ENCODE measurements at regions not wholly inside any gene's neighbourhood (a gene's known extent, or its start where the extent isn't known, plus 50 kb on each side); places are given as distances from the start of the nearest gene placed in this dataset.
"Not testable (repeated sequence)": the region's sequence is repeated elsewhere in the genome, so short reads cannot be mapped to it uniquely, and the experiment has no call there.

DNA sequence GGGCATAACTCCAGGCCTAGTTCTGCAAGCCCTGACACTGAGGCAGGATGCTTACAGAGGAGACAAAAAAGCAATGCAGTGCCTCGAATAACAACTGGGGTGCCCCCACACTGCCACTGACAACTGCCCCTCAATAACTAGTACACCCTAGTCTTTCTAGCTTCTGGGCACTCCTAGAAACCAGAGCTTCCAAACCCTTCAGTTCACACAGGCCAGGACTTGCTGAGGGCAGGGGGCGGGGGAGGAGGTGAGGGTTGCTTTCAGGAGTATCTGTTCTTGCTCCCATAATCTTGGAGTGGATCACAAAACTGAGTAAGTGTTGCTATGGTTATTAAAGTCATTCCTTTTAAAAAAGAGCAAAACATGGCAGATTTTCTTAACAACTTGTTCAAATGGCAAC lies 333.1 kb downstream of the BCL2L11 start:
- not testable (repeated sequence) for DNase-seq

DNA sequence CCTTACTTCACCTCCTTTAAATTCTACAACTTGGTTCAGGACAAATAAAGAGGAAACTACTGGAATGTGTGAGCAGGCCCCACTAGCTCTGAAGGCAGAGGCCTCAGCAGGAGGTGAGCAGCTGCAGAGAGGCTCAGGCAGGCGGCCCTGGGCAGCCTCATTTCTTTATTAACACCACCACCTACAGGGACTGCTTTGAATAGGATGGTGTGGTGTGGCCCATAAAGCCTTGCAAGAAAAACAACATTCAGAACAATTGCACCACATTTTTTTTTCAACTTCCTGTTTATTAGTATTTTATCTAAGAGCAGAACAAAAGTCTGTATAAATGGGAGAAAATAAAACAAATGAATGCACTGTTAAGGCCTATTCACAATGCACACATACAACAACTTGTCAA lies 333.7 kb downstream of the BCL2L11 start:
- DNase-seq, result not testable (repeated sequence)

DNA sequence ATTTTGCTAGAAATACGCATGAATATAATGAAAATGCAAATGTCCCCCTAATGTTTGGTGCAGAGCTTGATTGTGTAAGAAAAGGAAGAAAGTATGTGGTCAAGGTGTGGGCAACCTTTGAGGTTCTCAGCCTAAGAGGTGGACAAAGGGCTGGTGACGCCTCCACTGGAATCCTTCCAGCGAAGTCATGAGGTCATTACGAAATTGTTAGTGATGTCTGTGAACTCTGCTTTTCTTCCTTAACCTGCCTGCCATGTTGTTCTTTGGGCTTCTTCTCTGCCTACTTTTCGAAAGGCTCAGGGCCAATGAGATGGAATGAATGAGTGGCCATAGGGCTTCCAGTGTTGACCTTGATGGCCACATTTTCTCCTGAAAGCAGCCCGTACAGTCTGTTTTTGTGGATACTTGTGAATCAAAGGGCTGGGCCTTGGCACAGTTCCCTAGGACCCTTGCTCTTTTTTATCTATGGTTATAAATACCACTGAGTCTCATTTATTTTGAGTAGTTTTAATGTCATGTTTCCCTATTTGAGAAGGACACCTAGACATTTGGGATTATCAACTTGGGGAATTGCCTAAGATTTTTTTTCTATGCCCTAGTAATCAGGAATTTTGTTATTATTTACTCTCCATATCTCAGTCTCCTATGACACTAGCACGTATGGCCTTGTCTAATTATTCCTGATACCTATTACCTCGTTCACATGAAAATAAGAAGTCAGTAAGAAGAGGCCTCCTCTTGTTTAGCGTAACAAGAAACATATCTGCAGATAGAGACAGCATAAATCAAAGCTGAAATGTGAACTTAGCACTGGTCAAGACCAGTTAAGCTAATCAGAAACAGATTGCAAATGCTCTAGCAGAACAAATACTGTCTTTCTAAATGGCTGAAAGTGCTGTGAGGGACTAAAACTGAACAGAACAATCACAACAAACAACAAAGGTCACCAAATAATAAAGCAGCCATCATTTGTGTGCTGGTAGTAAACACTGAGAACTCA lies 334.6 kb downstream of the BCL2L11 start:
- not testable (repeated sequence) for DNase-seq

DNA sequence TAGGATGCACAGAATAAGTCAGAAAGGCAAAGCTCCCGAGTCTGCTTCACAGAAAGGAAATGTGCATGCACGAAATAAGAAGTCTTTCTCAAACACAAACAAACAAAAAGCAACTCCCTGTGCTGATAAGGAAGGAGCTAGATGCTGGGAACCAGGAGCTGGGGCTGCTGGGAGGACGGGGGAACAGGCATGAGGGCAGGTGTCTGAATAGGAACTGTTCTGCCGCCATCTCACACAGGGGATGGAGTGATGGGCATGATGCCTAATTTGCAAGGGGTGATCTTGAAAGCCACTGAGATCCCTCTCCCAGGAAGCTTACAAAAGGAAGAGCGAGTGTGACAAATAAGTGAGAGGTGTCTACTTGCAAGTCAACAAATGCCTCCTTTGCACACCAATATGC lies 336.5 kb downstream of the BCL2L11 start:
- DNase-seq, result not testable (repeated sequence)

DNA sequence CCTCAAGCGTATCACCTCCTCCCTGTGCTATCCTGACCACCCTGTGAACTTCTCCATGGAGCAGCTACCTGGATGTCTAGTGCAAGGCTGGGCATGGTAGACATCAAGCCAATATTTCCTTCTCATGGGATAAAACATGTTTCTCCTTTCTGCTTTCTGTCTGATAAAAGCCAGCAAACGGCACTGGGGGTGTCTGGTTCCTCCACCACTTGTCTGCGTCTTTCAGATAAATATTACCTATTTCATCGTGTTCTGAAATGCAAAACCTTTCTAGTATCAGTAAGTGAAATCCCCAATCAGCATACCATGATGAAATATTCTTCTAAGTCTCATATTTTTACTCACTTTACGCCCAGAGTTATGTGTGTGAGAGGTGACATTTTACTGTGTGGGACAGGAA lies 340.2 kb downstream of the BCL2L11 start:
- not testable (repeated sequence) for DNase-seq

DNA sequence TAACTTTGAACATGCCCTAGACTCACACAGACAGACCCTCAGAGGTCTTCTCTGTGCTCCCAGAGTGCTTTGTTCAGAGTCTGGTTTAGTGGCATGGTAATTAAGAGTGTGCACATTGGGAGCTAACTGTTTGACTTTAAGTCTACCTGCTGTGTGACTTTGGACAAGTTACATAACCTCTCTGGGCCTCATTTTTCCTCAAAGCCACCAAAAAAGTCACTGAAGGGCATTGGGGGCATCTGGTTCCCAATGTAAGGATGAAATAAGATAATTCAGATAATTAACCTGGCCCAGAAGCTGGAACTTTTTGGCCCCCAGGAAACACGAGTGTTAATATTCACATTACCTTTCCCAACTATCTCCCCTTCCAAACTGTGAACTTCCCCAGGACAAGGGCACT lies 341.1 kb downstream of the BCL2L11 start:
- not testable (repeated sequence) for DNase-seq

DNA sequence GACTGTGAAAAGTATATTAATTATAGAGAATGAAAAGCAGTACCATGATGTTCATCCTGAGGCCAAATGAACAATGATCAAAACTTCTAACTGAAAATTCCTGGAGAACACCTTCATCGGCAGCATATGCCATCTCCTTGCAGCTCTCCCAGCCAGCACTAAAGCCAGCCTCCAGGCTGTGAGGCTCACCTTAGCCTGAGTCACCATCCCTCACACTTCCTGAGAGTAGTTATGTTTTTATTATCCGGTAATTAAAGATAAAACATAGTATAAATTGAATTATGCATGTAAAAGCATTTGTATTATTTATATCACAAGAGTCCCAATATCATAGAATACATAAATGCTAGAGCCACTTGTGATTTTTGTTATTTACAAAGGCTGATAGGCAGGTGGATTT lies 341.9 kb downstream of the BCL2L11 start:
- not testable (repeated sequence) for DNase-seq

DNA sequence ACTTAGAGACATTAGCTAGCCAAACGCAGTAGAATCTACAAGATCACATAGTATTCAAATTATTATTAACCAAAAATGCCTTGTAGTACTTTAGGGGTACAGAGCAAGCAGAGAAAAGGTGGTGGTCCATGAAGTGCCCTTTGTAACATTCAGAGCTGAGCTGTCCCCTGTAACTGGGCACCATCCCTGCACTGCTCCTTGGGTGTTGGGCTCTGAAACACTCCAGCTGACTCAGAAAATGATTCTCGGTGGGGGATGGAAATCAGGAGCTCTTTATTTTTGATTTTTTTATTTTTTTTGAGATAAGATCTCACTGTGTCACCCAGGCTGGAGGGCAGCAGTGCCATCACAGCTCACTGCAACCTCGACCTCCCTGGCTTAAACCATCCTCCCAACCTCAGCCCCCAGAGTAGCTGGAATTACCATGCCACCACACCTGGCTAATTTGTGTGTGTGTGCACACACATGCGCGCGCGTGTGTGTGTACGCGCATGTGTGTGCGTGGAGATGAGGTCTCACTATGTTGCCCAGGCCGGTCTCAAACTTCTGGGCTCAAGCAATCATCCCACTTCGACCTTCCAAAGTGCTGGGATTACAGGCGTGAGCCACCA lies 342.6 kb downstream of the BCL2L11 start:
- DNase-seq, result not testable (repeated sequence)

DNA sequence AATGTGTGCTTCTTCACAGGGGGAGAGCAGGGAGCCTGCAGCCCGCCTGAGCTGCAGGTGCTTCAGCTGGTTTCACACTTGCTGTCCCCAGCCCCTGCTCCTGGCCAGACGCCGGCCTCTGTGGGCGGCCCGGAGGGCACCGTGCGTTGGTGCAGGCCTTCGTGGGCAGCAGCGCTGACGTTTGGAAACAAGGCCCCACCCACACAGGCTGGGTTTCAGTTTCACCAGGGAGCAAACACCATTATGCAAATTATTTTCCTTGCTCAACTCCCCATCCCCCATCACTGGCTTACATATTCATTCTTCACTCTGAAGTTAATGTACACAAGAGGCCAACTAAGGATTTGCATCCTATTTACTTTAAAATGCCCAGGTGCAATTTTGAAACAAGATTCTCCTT lies 343.2 kb downstream of the BCL2L11 start:
- DNase-seq, result not testable (repeated sequence)

DNA sequence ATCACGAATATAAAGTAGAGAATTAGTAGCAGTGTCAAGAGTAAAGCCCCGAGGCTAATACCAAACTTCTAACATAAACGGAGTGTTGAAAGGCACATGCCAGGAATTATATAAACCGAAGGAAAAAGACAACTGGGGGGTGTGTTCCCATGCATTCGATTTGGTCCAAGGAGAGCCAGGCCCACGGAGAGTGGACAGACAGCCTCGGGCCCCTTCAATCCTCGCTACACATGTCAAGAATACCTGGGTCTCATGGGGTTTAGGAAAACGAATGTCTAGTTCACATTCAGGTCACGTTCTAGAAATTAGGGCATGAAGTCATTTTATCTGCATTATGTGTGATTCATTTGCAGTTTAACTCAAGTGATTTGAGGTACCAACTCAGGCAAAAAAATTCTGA lies 343.7 kb downstream of the BCL2L11 start:
- not testable (repeated sequence) for DNase-seq

DNA sequence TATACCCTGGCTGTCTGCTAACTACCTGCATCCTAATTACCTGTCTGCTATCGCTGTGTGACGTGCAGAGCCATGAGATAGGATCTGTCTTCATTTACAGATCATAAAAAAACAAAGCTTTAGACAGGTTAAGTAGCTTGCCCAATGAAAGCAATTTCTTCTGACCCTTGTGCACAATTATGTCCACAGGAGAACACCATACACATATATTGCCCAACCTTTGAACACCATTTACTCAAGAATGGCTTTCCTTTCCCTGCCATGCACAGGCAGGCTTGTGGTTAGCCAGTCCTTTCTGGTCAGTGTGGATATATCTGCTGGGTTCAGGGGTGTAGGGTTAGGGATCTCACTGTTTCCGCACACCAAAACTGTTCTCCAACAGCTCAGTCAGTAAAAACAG lies 344.8 kb downstream of the BCL2L11 start:
- not testable (repeated sequence) for DNase-seq

DNA sequence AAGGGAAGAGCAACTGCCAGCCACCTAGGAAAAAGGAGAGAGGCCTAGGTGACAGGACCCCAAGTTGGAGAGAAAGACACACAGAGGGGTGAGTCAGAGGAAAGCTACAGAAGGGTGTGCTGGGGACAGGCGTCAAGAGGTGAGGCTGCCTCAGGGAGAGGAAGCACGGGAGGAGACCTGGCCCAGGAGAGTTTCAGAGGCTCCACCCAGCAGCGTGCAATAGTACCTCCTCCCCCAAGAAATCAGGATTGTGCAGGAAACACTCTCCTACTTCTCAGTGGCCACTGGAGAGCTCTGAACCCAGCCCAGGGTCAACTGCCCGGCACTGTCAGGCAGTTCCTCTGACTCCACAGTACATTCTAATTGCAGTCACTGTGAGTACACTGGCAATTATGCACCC lies 346.0 kb downstream of the BCL2L11 start:
- not testable (repeated sequence) for DNase-seq

DNA sequence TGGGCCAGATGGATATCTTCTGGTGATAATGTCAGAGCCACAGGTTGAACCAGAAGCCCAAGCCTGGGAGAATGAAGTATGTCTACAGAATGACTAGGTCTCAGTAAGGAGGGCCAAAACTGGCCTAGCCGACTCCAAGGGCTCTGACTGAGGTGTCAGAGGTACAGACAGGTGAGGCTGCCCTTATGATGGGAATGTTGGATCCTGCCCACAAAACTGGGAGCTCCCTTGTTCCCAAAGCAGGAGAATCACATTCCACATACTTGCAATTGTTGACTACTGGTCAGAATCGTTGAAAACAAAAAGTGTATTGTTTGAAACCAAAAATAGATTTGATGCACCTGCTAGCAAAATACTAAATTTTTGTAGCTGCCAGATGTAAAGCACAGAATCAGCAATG lies 350.2 kb downstream of the BCL2L11 start:
- DNase-seq, result not testable (repeated sequence)

DNA sequence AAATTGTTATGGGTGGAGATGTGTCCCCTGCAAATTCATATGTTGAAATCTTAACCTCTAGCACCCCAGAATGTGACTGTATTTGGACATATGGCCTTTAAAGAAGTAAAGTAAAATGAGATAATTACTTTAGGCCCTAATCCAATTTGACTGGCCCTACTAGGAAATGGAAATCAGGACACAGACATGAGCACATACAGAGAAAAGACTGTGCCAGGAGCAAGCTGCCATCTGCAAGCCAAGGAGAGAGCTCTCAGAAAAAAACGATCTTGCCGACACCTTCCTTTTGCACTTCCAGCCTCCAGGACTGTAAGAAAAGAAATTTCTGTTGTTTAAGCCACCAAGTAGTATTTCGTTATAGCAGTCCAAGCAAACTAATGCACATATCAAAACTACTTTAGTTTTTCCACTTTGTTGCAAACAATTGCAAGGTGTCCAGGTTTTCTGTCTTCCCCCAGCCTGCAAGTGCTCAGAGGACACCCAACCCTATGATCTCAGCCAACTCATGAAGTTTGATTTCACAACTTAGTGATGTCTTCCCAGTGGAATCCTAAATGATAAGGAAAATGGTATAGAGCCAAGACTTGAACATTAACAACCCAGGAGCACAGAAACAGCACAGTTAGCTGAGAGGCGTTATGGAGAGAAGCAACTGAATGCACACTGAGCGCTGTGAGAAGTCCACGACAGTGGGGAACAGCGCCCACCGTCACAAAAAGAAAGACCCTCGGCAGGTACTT lies 351.2 kb downstream of the BCL2L11 start:
- not testable (repeated sequence) for DNase-seq

DNA sequence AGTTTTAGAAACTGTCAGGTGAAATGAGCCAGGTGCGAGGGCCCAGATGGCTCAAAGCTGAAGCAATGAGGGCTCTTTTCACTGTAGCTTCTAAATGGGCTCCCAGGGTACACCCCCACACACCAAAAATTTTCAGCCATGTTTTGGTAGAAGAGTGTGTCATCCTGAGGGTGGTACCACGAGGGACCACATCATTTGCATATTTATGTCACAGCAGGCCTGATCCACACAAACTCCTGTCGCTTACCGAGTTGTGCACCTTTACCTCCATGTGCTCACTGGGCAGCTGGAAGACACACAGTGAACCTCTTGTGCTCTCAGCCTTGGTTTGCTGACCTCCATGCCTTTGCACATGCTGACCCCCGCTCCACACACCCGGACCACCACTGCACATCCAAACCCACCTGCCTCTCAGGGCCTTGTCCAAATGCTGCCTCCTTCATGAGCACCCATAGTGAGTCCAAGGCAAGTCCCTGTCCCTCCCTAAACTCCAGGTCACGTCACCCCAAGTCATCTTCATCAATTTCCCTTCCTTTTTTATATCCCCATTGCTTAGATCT lies 352.2 kb downstream of the BCL2L11 start:
- not testable (repeated sequence) for DNase-seq

DNA sequence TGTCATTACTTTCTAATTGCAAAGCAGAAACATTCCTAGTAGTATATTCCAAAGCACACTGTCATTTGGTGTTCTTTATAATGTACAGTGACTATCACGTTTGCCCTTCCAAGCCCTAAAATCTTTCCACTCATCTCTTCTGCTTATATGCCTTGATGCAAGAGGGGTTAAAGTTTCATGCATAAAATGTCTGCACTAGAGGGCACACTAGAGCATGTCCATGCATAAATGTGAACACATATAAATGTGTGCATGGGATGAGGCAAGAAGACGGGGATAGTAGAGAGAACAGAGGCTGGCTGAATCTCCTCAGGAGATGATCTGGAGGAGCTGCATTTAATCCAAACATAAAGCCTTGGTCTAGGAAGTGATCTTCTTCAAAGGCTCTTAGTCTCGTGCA lies 352.8 kb downstream of the BCL2L11 start:
- DNase-seq, result not testable (repeated sequence)

DNA sequence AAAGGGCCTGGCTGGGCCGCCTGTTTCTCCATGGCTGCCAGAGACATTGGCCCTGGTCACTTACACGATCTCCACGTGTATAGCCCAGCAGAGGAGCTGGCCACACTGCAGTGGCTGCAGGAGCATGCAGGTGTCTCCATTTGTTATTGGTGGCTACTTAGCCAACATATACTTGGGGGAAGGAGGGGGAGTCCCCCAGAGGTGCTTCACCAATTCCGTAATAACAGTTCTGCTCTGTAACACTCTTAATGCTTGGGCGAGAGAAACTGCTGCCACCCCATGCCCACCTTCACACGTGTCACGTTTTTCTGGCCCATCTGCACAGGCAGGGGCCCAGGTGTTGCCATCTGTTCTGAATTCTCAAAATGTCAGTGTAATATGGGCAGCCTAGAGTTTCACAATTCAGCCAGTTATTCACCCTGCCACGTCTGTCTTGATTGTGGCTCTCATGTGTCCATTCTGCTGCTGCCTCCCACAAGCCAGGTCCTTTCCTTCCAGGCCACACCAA lies 353.5 kb downstream of the BCL2L11 start:
- not testable (repeated sequence) for DNase-seq

DNA sequence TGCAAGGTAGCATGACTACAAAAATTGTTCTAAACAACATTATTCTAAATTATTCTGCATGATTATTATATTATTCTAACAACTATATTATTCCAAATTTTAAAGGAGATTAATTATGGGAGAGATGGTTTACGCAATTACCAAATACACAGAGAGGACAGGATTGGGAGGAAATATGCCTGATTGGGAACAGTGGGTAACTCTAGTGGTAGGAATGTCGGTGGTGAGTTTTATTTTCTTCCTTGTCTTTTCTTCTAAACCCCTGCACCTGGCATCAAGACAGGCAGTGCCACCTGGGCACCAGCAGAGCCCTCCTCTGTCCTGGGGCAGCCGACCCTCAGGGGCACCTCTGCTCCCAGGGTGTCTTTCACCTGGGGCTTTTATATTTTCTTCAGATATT lies 357.6 kb downstream of the BCL2L11 start:
- not testable (repeated sequence) for DNase-seq

DNA sequence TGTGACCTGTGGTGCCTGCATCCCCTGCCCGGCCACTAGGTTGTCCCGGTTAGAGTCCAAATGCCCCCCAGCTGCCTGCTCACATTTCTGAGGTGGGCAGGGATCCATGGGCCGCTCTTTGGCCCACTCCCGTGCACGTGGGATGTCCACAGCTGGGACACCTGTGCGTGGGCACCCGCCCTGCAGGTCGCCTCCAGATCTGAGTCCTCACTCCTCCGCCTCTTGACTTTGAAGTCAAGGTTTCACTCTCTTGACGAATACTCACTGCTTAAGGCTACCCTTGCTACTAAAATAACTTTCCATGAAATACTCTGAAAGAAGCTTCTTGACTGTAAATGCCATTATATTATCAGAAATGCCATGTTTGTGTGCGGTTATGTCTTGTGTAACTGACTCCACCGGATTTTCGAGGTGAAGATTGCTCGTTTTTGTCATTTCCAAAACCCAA lies 358.2 kb downstream of the BCL2L11 start:
- not testable (repeated sequence) for DNase-seq

DNA sequence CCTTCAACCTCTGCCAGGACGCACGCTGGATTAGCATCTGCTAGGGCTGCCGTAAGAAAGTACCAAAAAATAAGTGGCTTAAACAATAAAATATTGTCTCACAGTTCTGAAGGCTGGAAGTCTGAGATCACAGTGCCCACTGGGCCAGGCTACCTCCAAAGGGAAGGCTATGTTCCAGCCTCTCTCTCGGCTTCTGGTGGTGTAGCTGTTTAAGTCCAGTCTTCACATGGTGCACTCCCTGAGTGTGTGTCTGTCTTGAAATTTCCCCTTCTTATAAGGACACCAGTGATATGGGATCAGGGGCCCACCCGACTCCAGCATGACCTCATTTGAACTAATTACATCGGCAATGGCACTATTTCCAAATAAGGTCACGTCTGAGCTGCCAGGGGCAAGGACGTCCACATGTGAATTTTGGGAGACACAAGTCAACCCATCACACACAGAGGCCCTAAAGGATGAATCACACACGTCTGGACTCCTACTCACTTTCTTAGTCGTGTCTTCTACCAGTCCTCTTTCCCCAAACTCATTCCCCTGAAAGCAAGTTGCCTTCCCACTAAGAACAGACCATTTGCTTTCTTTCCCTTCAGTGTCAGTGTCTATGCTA lies 359.4 kb downstream of the BCL2L11 start:
- DNase-seq, result not testable (repeated sequence)

DNA sequence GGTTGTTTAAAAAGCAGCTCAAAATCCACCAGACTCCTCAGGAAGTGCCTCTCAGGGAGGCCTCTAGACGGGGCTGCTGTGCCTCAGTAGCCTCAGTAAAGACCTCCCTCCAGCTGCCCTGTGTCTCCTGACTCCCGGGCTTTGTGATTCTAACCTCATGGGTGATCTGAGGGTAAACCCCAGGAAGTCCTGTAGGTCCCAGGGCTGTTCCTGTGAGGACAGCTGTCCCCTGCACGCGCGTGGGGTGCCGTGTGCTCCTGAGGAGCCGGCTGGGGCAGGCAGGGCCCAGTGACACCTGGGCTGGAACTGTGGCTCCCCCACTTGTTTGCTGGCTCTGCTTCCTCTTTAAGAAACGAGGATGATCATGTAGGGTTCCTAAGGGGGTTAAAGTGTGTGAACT lies 359.9 kb downstream of the BCL2L11 start:
- not testable (repeated sequence) for DNase-seq

DNA sequence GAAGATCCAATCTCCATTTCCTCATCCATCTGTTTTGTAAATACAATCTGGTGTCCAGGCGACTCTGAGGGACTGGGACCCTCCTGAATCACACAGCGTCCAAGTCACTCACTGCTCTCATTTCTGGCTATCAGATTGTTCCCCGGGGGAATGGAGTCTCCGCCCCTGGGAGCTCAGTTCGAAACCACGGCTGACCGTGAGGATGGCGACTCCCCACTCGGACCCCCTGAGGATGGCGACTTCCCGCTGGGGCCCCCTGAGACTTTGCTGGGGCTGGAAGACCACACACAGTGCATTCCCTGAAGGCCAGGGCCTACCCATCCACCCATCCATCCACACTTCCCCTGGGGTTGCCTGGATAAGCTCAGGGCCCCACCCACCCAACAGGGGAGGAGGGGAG lies 360.5 kb downstream of the BCL2L11 start:
- DNase-seq, result not testable (repeated sequence)

Measured in activated T-cell treated with anti-CD3 and anti-CD28 coated beads, Interleukin-2, amount 50 U/mL, for 1 hour (primary cell).